Stimulated activated naive B cell treated with anti-CD40 and anti-IgM and Interleukin-4, amounts not matched to agents 10 μg/mL and 1 μg/mL and 100 μg/mL, for 72 hours (primary cell): ENCODE measurements at regions not wholly inside any gene's neighbourhood (a gene's known extent, or its start where the extent isn't known, plus 50 kb on each side); places are given as distances from the start of the nearest gene placed in this dataset.

Experiments
- ATAC-seq, 2 donors: fragments of 150-1000 bp; cut with Tn5 transposase; replicated peaks; 2 replicates each; pipeline ENCODE4 v1.10.0; 2021; ENCODE audit warnings: moderate library complexity in 1 of 2
- DNase-seq: peaks from one replicate; pipeline ENCODE4 v3.0.0; 2021
- H3K27ac Mint-ChIP-seq: one replicate; pipeline ENCODE4 v1.8.0; 2022; ENCODE audit warnings: mild to moderate bottlenecking, mixed read lengths
- H3K27me3 Mint-ChIP-seq, 2 donors: one replicate each; pipeline ENCODE4 v1.8.0; 2022; ENCODE audit warnings: mixed read lengths in 2 of 2
- H3K36me3 Mint-ChIP-seq, 2 donors: one replicate each; pipeline ENCODE4 v1.8.0; 2022; ENCODE audit warnings: mixed read lengths in 2 of 2, mild to moderate bottlenecking in 1 of 2
- H3K4me1 Mint-ChIP-seq, 2 donors: one replicate each; pipeline ENCODE4 v1.8.0; 2022; ENCODE audit warnings: mixed read lengths in 2 of 2, mild to moderate bottlenecking in 1 of 2
- H3K4me3 Mint-ChIP-seq, 2 donors: one replicate each; pipeline ENCODE4 v1.8.0; 2022; ENCODE audit warnings: mild to moderate bottlenecking in 2 of 2, mixed read lengths in 2 of 2, moderate library complexity in 1 of 2
- H3K9me3 Mint-ChIP-seq, 2 donors: one replicate each; pipeline ENCODE4 v1.8.0; 2022; ENCODE audit warnings: mixed read lengths in 2 of 2, mild to moderate bottlenecking in 1 of 2

DNA sequence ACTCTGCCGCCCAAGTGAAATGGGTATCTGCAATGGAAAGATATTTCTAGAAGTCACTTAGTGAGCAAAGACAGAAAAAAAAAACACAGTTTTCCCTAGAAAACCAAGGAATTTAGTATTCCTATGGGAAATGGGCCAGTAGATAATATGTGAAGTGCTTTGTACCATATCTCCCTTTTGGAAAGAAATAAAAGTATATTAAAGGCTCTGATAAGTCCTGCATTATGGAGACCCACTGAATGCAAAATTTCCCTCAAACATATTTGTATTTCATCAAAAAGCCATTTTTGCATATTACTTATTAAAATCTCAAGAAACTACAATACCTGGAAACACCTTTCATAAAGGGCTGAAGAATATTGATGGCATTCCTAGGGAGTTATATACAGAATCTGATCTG, 51.6 kb upstream of the DYNLRB2 start:
- DNase-seq = no peak
- no peaks in the 10 kb centered on the region for H3K4me1 Mint-ChIP-seq
- no peak overlapping the region for H3K27ac Mint-ChIP-seq
- no peak for ATAC-seq
- H3K27me3 Mint-ChIP-seq = peaks cover 29 to 33% of the 10 kb centered on the region in 2 donors
- H3K9me3 Mint-ChIP-seq = no peaks in the 10 kb centered on the region
- no peaks in the 10 kb centered on the region for H3K36me3 Mint-ChIP-seq
- no peak overlapping the region for H3K4me3 Mint-ChIP-seq

DNA sequence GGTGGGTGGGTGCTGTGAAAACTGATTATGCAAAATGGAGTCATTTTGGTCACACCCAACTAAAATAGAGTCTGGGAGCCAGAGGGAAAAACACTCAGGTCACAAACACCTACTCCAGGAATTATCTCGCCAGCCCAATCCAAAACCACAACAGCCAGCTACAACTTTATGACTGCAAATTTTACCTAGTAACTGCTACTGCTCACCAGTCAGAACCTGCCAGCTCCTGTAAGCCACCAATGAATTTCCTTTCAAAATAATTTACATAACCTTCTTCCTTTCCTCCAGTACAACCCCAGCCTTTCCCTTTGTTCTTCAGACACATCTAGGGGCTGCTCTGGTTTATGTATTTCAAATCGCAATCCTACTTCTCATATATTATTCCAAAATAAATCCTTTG, 52.6 kb upstream of the DYNLRB2 start:
- Mint-ChIP-seq H3K27me3 (peaks cover 29 to 36% of the 10 kb centered on the region in 2 donors), H3K4me1 (no peaks in the 10 kb centered on the region), H3K4me3 (no peak overlapping the region), H3K9me3 (peaks cover 2 to 3% of the 10 kb centered on the region in 2 donors), H3K27ac (no peak overlapping the region), H3K36me3 (no peaks in the 10 kb centered on the region)
- ATAC-seq (no peak), DNase-seq (no peak)

DNA sequence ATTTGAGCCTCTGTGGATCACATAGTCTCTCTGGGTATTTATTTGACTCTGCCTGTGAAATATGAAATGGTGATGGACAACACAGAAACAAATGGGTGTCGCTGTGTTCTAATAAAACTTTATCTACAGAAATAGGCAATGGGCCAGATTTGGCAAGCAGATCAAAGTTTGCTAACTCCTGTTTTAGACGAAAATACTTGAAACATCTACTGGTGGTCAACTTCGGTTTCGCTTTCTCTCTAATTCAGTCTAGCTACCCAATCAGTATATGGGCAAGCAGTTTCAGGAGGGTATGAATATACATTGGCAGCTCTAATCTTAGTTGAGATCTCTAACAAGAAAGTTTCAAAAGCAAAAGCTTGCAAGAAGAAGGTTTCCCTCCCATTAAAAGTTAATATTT, 60.1 kb upstream of the DYNLRB2 start:
- Mint-ChIP-seq H3K9me3 (peaks cover 4 to 6% of the 10 kb centered on the region in 2 donors), H3K27ac (no peak overlapping the region), H3K4me1 (no peaks in the 10 kb centered on the region), H3K4me3 (no peak overlapping the region), H3K36me3 (no peaks in the 10 kb centered on the region), H3K27me3 (peaks cover 41 to 48% of the 10 kb centered on the region in 2 donors)
- no peak for DNase-seq
- ATAC-seq = no peak

- DNase-seq (no peak), ATAC-seq (no peak)
- no peak overlapping the region for H3K27ac Mint-ChIP-seq
- H3K9me3 Mint-ChIP-seq = peaks cover 1 to 3% of the 10 kb centered on the region in 2 donors
- H3K4me1 Mint-ChIP-seq = no peaks in the 10 kb centered on the region
- H3K27me3 Mint-ChIP-seq = peaks cover 31 to 48% of the 10 kb centered on the region in 2 donors
- H3K36me3 Mint-ChIP-seq = no peaks in the 10 kb centered on the region
- H3K4me3 Mint-ChIP-seq = no peak overlapping the region
Observed at GRCh38 chr16:80477838-80478237, 63.0 kb upstream of the DYNLRB2 start.

- ATAC-seq (no peak), DNase-seq (no peak)
- H3K27ac Mint-ChIP-seq = no peak overlapping the region
- no peak overlapping the region for H3K4me3 Mint-ChIP-seq
- no peaks in the 10 kb centered on the region for H3K36me3 Mint-ChIP-seq
- no peaks in the 10 kb centered on the region for H3K9me3 Mint-ChIP-seq
- H3K4me1 Mint-ChIP-seq = peaks cover 11 to 12% of the 10 kb centered on the region in 2 donors
- H3K27me3 Mint-ChIP-seq = peaks cover 29% of the 10 kb centered on the region in 2 donors
Observed at GRCh38 chr16:80468029-80468428, 72.8 kb upstream of the DYNLRB2 start.

DNA sequence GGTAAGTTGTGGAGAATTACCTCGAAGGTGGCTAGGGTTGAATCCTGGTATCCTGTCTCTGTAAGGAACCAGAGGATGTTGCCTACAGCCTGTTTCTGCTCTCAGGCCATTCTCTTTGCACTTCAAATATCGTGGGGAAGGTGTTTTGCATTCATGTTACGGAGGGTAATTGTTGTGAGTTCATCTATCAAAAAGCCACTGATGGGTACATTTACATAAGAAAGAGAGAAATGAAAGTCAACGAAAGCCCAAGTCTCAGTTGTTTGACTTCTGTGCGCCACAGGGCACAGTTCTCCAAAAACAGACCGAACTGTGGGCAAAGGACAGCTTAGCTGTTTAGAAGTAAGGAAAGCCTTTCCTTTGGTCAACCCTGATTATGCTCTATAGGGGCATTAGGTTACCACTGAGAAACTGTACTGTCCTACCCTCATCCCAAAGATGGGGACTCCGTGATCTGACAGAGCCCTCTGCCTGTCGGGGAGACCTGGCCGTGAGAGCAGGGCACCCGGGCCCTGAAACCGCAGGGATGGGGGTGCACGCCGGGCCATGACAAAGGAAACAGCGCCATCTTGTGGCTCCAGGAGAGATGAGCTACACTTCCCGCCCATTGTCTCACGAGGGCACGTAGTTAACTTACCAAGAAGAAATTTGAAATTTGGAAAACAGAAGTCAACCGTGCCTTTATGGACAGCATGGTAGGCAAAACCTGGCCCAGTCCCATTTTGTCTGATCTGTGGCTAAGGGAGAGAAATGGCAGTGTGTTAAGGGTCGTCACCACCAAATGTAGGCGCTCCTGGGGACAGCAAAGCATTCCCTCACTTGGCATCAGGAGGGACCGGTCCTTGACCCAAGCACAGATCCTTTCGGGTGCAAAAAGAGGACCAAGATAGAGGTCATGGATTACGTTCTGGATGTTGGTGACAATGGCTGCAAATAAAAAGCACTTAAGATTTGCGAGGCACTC, 74.5 kb upstream of the DYNLRB2 start:
- H3K27ac Mint-ChIP-seq = no peak overlapping the region
- DNase-seq (peak; percentile 63), ATAC-seq (peak; percentile 93 to 96)
- H3K27me3 Mint-ChIP-seq = peaks cover 33 to 36% of the 10 kb centered on the region in 2 donors
- no peaks in the 10 kb centered on the region for H3K9me3 Mint-ChIP-seq
- H3K4me1 Mint-ChIP-seq = peaks cover 11 to 12% of the 10 kb centered on the region in 2 donors
- no peaks in the 10 kb centered on the region for H3K36me3 Mint-ChIP-seq
- peak overlapping the region; percentile 8 to 14 for H3K4me3 Mint-ChIP-seq

DNA sequence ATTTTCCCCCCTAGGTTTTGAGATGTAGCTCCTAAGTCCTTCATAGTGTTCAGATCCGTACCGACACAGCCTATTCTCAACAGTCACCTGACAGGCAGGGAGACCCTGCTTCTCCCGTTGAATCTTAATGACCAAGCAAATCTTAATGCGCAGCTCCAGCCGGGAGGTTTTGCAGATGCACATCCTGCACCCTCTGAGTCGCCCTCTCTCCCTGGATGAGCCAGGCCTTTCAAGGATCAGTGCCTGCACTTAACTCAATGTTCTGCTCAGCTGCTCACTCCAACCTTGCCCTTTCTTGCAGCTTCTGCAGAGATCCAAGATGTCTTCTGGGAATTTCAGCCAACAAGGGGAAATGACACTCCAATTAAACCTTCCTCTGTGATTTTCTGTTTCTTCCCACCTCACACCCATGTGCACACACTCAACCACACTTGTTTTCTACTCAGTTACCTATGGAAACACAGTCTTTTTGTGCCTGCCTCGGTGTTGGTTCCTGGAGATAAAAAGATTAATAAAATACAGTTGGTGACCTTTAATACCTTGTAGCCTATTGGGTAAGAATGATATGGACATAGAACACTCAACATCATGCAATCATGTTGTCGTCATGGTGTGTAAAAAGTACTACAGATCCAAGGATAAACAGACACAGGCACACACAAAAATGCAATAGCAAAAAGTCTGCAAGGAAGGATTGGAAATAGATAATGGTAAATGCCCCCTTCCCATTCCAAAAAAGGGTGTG, 76.9 kb upstream of the DYNLRB2 start:
- no peak for DNase-seq
- H3K27ac Mint-ChIP-seq = no peak overlapping the region
- no peaks in the 10 kb centered on the region for H3K36me3 Mint-ChIP-seq
- peaks cover 11 to 12% of the 10 kb centered on the region in 2 donors for H3K4me1 Mint-ChIP-seq
- H3K9me3 Mint-ChIP-seq = no peaks in the 10 kb centered on the region
- peaks cover 28 to 51% of the 10 kb centered on the region in 2 donors for H3K27me3 Mint-ChIP-seq
- ATAC-seq = no peak
- H3K4me3 Mint-ChIP-seq = no peak overlapping the region

DNA sequence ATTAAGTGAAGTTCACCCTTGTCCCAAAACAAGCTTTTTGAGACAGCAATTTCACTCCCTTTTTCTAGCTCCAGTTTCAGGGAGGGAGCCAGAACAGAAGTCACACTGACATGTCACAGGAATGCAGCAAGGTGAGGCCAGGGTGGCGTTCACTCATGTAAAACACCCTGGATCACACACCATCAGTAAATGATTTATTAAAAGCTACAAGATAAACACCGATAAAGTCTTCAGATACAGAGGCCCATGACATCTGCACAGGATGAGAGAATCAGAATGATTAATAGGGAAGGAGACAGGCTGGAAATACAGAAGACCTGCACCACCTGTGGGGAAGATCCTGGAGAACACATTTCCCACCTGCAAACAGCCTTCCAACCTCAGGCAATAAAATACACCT, 77.5 kb upstream of the DYNLRB2 start:
- DNase-seq = no peak
- peaks cover 23 to 51% of the 10 kb centered on the region in 2 donors for H3K27me3 Mint-ChIP-seq
- no peaks in the 10 kb centered on the region for H3K36me3 Mint-ChIP-seq
- H3K9me3 Mint-ChIP-seq = no peaks in the 10 kb centered on the region
- no peak for ATAC-seq
- peaks cover 11 to 12% of the 10 kb centered on the region in 2 donors for H3K4me1 Mint-ChIP-seq
- no peak overlapping the region for H3K27ac Mint-ChIP-seq
- H3K4me3 Mint-ChIP-seq = no peak overlapping the region

GRCh38 chr16:80462917-80463316, 77.9 kb upstream of the DYNLRB2 start:
- Mint-ChIP-seq H3K9me3 (no peaks in the 10 kb centered on the region), H3K27ac (no peak overlapping the region), H3K4me3 (no peak overlapping the region), H3K36me3 (no peaks in the 10 kb centered on the region), H3K4me1 (peaks cover 11 to 12% of the 10 kb centered on the region in 2 donors), H3K27me3 (peaks cover 24 to 52% of the 10 kb centered on the region in 2 donors)
- DNase-seq = no peak
- ATAC-seq = no peak

DNA sequence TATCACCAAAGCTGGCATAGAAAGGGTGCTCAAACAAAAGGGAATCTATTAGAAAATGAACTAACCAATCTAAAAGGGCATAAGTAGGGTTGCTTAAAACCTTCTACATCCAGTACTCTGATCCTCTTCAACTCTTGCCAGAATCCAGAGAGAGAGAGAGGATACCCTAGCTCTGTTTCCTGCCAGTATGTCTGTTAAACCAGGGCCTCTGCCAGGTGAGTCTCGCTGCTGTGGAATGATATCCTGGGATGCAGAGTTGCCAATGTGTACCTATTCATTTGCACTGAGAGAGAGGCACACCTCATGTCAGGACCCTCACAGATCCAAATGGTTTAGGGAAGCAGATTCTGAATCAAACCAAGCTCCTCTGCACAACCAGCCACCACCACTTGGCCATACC, 79.8 kb upstream of the DYNLRB2 start:
- H3K4me1 Mint-ChIP-seq = peaks cover 5% of the 10 kb centered on the region in 2 donors
- H3K27me3 Mint-ChIP-seq = peaks cover 30 to 68% of the 10 kb centered on the region in 2 donors
- H3K9me3 Mint-ChIP-seq = no peaks in the 10 kb centered on the region
- H3K36me3 Mint-ChIP-seq = no peaks in the 10 kb centered on the region
- no peak overlapping the region for H3K4me3 Mint-ChIP-seq
- no peak for ATAC-seq
- no peak for DNase-seq
- no peak overlapping the region for H3K27ac Mint-ChIP-seq

GRCh38 chr16:80459966-80460365, 80.8 kb upstream of the DYNLRB2 start:
- Mint-ChIP-seq H3K4me3 (no peak overlapping the region), H3K27me3 (peaks cover 33 to 75% of the 10 kb centered on the region in 2 donors), H3K9me3 (no peaks in the 10 kb centered on the region), H3K4me1 (no peaks in the 10 kb centered on the region), H3K27ac (no peak overlapping the region), H3K36me3 (no peaks in the 10 kb centered on the region)
- ATAC-seq (no peak), DNase-seq (no peak)

GRCh38 chr16:80459331-80459777, 81.4 kb upstream of the DYNLRB2 start:
- Mint-ChIP-seq H3K4me3 (no peak overlapping the region), H3K9me3 (no peaks in the 10 kb centered on the region), H3K27ac (no peak overlapping the region), H3K27me3 (peaks cover 27 to 69% of the 10 kb centered on the region in 2 donors), H3K4me1 (no peaks in the 10 kb centered on the region), H3K36me3 (no peaks in the 10 kb centered on the region)
- DNase-seq (no peak), ATAC-seq (no peak)

GRCh38 chr16:80457871-80458270, 82.9 kb upstream of the DYNLRB2 start:
- Mint-ChIP-seq H3K36me3 (no peaks in the 10 kb centered on the region), H3K27me3 (peaks cover 18 to 58% of the 10 kb centered on the region in 2 donors), H3K4me3 (no peak overlapping the region), H3K4me1 (no peaks in the 10 kb centered on the region), H3K9me3 (no peaks in the 10 kb centered on the region), H3K27ac (no peak overlapping the region)
- DNase-seq (no peak), ATAC-seq (no peak)

GRCh38 chr16:80454802-80455201, 86.0 kb upstream of the DYNLRB2 start:
- H3K4me3 Mint-ChIP-seq = no peak overlapping the region

More at GRCh38 chr16:80454802-80455201, 86.0 kb upstream of the DYNLRB2 start:
- H3K9me3 Mint-ChIP-seq = peaks cover 0 to 2% of the 10 kb centered on the region in 2 donors
- no peak for ATAC-seq
- H3K27ac Mint-ChIP-seq = no peak overlapping the region
- H3K27me3 Mint-ChIP-seq = peaks cover 11 to 38% of the 10 kb centered on the region in 2 donors
- no peak for DNase-seq
- no peaks in the 10 kb centered on the region for H3K4me1 Mint-ChIP-seq
- H3K36me3 Mint-ChIP-seq = no peaks in the 10 kb centered on the region
